ENCODE measurements at regions not wholly inside any gene's neighbourhood (a gene's known extent, or its start where the extent isn't known, plus 50 kb on each side); places are given as distances from the start of the nearest gene placed in this dataset.
"Not testable (repeated sequence)": the region's sequence is repeated elsewhere in the genome, so short reads cannot be mapped to it uniquely, and the experiment has no call there.

DNA sequence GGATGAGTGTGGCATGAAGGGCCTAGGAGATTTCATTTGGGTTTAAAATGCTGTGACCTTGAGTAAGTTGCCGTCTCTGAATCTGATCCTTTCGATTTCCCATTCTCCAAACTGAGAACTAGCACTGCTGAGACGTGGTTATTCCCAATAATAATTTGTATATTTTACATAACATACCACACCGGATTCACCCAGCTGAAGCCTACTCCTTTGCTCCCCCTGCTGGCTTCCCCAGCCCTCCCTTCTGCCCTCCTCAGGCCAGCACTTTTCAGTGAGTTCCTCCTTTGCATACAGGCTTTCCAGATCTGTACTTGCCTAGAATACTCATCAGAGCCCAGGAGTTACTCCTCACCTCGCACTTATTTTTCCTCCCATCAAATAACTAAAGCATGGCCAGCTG, 255.1 kb downstream of the OR4F29 start:
- DNase-seq (ENCODE audit: low read depth in 2 of 2) = not testable (repeated sequence)

DNA sequence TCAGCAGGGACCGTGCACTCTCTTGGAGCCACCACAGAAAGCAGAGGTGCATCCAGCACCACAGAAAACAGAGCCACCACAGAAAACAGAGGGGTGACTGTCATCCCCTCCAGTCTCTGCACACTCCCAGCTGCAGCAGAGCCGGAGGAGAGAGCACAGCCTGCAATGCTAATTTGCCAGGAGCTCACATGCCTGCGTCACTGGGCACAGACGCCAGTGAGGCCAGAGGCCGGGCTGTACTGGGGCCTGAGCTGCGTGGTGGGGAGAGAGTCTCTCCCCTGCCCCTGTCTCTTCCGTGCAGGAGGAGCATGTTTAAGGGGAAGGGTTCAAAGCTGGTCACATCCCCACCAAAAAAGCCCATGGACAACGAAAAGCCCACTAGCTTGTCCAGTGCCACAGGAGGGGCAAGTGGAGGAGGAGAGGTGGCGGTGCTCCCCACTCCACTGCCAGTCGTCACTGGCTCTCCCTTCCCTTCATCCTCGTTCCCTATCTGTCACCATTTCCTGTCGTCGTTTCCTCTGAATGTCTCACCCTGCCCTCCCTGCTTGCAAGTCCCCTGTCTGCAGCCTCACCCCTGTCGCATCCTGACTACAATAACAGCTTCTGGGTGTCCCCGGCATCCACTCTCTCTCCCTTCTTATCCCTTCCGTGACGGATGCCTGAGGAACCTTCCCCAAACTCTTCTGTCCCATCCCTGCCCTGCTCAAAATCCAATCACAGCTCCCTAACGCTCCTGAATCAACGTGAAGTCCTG, 260.0 kb downstream of the OR4F29 start:
- not testable (repeated sequence) for DNase-seq (ENCODE audit: low read depth in 2 of 2)

DNA sequence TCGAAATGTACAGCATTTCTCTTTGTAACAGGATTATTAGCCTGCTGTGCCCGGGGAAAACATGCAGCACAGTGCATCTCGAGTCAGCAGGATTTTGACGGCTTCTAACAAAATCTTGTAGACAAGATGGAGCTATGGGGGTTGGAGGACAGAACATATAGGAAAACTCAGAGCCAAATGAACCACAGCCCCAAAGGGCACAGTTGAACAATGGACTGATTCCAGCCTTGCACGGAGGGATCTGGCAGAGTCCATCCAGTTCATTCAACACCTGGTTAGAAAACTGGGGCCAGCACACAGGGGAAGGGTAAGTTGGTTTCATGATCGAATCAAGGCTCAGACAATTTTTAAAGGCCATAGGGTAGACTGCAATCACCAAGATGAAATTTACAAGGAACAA, 260.8 kb downstream of the OR4F29 start:
- DNase-seq (ENCODE audit: low read depth in 2 of 2) = not testable (repeated sequence)

DNA sequence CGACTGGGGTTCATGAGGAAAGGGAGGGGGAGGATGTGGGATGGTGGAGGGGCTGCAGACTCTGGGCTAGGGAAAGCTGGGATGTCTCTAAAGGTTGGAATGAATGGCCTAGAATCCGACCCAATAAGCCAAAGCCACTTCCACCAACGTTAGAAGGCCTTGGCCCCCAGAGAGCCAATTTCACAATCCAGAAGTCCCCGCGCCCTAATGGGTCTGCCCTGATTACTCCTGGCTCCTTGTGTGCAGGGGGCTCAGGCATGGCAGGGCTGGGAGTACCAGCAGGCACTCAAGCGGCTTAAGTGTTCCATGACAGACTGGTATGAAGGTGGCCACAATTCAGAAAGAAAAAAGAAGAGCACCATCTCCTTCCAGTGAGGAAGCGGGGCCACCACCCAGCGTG, 261.6 kb downstream of the OR4F29 start:
- DNase-seq (ENCODE audit: low read depth in 2 of 2) = not testable (repeated sequence)

DNA sequence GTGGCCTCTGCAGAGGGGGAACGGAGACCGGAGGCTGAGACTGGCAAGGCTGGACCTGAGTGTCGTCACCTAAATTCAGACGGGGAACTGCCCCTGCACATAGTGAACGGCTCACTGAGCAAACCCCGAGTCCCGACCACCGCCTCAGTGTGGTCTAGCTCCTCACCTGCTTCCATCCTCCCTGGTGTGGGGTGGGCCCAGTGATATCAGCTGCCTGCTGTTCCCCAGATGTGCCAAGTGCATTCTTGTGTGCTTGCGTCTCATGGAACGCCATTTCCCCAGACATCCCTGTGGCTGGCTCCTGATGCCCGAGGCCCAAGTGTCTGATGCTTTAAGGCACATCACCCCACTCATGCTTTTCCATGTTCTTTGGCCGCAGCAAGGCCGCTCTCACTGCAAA, 262.2 kb downstream of the OR4F29 start:
- DNase-seq (ENCODE audit: low read depth in 2 of 2) = not testable (repeated sequence)

DNA sequence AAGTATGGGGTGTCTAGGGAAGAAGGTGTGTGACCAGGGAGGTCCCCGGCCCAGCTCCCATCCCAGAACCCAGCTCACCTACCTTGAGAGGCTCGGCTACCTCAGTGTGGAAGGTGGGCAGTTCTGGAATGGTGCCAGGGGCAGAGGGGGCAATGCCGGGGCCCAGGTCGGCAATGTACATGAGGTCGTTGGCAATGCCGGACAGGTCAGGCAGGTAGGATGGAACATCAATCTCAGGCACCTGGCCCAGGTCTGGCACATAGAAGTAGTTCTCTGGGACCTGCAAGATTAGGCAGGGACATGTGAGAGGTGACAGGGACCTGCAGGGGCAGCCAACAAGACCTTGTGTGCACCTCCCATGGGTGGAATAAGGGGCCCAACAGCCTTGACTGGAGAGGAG, 264.2 kb downstream of the OR4F29 start:
- not testable (repeated sequence) for DNase-seq (ENCODE audit: low read depth in 2 of 2)

DNA sequence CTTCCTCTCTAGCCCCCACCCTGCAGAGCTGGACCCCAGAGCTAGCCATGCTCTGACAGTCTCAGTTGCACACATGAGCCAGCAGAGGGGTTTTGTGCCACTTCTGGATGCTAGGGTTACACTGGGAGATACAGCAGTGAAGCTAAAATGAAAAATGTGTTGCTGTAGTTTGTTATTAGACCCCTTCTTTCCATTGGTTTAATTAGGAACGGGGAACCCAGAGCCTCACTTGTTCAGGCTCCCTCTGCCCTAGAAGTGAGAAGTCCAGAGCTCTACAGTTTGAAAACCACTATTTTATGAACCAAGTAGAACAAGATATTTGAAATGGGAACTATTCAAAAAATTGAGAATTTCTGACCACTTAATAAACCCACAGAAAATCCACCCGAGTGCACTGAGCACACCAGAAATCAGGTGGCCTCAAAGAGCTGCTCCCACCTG, 264.8 kb downstream of the OR4F29 start:
- not testable (repeated sequence) for DNase-seq (ENCODE audit: low read depth in 2 of 2)

DNA sequence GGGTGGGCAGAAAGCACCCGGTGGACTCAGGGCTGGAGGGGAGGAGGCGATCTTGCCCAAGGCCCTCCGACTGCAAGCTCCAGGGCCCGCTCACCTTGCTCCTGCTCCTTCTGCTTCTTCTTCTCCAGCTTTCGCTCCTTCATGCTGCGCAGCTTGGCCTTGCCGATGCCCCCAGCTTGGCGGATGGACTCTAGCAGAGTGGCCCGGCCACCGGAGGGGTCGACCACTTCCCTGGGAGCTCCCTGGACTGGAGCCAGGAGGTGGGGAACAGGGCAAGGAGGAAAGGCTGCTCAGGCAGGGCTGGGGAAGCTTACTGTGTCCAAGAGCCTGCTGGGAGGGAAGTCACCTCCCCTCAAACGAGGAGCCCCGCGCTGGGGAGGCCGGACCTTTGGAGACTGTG, 265.3 kb downstream of the OR4F29 start:
- DNase-seq (ENCODE audit: low read depth in 2 of 2) = not testable (repeated sequence)

DNA sequence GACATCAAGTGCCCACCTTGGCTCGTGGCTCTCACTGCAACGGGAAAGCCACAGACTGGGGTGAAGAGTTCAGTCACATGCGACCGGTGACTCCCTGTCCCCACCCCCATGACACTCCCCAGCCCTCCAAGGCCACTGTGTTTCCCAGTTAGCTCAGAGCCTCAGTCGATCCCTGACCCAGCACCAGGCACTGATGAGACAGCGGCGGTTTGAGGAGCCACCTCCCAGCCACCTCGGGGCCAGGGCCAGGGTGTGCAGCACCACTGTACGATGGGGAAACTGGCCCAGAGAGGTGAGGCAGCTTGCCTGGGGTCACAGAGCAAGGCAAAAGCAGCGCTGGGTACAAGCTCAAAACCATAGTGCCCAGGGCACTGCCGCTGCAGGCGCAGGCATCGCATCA, 266.0 kb downstream of the OR4F29 start:
- DNase-seq (ENCODE audit: low read depth in 2 of 2) = not testable (repeated sequence)

DNA sequence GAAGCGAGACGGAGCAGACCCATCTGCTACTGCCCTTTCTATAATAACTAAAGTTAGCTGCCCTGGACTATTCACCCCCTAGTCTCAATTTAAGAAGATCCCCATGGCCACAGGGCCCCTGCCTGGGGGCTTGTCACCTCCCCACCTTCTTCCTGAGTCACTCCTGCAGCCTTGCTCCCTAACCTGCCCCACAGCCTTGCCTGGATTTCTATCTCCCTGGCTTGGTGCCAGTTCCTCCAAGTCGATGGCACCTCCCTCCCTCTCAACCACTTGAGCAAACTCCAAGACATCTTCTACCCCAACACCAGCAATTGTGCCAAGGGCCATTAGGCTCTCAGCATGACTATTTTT, 267.2 kb downstream of the OR4F29 start:
- not testable (repeated sequence) for DNase-seq (ENCODE audit: low read depth in 2 of 2)

DNA sequence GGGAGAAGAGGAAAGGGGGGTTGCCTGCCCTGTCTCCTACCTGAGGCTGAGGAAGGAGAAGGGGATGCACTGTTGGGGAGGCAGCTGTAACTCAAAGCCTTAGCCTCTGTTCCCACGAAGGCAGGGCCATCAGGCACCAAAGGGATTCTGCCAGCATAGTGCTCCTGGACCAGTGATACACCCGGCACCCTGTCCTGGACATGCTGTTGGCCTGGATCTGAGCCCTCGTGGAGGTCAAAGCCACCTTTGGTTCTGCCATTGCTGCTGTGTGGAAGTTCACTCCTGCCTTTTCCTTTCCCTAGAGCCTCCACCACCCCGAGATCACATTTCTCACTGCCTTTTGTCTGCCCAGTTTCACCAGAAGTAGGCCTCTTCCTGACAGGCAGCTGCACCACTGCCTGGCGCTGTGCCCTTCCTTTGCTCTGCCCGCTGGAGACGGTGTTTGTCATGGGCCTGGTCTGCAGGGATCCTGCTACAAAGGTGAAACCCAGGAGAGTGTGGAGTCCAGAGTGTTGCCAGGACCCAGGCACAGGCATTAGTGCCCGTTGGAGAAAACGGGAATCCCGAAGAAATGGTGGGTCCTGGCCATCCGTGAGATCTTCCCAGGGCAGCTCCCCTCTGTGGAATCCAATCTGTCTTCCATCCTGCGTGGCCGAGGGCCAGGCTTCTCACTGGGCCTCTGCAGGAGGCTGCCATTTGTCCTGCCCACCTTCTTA, 267.7 kb downstream of the OR4F29 start:
- DNase-seq (ENCODE audit: low read depth in 2 of 2) = not testable (repeated sequence)

DNA sequence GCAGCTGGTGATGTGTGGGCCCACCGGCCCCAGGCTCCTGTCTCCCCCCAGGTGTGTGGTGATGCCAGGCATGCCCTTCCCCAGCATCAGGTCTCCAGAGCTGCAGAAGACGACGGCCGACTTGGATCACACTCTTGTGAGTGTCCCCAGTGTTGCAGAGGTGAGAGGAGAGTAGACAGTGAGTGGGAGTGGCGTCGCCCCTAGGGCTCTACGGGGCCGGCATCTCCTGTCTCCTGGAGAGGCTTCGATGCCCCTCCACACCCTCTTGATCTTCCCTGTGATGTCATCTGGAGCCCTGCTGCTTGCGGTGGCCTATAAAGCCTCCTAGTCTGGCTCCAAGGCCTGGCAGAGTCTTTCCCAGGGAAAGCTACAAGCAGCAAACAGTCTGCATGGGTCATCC, 268.4 kb downstream of the OR4F29 start:
- not testable (repeated sequence) for DNase-seq (ENCODE audit: low read depth in 2 of 2)

DNA sequence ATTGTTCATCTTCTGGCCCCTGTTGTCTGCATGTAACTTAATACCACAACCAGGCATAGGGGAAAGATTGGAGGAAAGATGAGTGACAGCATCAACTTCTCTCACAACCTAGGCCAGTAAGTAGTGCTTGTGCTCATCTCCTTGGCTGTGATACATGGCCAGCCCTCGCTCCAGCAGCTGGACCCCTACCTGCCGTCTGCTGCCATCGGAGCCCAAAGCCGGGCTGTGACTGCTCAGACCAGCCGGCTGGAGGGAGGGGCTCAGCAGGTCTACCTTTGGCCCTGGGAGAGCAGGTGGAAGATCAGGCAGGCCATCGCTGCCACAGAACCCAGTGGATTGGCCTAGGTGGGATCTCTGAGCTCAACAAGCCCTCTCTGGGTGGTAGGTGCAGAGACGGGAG, 268.8 kb downstream of the OR4F29 start:
- not testable (repeated sequence) for DNase-seq (ENCODE audit: low read depth in 2 of 2)

DNA sequence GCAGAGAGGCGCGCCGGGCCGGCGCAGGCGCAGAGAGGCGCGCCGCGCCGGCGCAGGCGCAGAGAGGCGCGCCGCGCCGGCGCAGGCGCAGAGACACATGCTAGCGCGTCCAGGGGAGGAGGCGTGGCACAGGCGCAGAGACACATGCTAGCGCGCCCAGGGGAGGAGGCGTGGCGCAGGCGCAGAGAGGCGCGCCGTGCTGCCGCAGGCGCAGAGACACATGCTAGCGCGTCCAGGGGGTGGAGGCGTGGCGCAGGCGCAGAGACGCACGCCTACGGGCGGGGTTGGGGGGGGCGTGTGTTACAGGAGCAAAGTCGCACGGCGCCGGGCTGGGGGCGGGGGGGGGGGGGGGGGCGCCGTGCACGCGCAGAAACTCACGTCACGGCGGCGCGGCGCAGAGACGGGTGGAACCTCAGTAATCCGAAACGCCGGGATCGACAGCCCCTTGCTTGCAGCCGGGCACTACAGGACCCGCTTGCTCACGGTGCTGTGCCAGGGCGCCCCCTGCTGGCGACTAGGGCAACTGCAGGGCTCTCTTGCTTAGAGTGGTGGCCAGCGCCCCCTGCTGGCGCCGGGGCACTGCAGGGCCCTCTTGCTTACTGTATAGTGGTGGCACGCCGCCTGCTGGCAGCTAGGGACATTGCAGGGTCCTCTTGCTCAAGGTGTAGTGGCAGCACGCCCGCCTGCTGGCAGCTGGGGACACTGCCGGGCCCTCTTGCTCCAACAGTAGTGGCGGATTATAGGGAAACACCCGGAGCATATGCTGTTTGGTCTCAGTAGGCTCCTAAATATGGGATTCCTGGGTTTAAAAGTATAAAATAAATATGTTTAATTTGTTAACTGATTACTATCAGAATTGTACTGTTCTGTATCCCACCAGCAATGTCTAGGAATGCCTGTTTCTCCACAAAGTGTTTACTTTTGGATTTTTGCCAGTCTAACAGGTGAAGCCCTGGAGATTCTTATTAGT, 269.9 kb downstream of the OR4F29 start:
- peak in 1 of 2 donors; percentile 26 for DNase-seq (ENCODE audit: low read depth in 2 of 2)

DNA sequence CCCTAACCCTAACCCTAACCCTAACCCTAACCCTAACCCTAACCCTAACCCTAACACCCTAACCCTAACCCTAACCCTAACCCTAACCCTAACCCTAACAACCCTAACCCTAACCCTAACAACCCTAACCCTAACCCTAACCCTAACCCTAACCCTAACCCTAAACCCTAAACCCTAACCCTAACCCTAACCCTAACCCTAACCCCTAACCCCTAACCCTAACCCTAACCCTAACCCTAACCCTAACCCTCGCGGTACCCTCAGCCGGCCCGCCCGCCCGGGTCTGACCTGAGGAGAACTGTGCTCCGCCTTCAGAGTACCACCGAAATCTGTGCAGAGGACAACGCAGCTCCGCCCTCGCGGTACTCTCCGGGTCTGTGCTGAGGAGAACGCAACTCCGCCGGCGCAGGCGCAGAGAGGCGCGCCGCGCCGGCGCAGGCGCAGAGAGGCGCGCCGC, 270.7 kb downstream of the OR4F29 start:
- DNase-seq (ENCODE audit: low read depth in 2 of 2) = not testable (repeated sequence)

DNA sequence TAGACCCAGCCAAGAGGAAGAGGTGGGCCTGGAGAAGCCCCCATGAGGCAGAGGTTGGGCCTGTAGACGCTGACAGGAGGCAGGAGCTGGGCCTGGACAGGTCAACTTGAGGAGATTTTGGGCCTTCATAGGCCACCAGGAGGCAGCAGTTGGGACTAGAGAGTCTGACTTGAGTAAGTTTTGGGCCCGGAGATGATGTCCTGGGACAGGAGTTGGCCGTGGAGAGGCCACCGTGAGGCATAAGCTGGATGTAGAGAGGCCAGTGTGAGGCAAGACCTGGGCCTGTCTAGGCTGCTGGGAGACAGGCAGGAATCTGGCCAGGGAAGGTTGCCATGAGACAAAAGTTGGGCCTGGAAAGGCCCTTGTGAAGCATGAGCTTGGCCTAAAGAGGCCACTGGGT, 312.6 kb downstream of the OR4F29 start:
- DNase-seq (ENCODE audit: low read depth in 2 of 2) = not testable (repeated sequence)

DNA sequence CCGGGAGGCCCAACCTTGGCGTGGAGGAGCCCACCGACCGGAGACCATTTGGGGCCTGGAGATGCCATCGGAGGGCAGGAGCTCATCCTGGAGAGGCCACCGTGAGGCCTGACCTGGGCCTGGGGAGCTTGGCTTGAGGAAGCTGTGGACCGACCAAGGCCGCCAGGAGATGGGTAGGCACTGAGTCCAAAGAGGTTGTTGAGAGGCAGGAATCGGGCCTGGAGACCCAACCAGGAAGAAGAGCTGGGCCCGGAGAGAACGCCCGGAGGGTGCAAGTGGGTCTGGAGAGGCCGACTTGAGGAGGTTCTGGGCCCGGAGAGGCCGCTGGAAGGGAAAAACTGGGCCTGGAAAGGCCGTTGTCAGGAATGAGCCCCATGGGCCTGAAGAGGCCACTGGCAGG, 313.8 kb downstream of the OR4F29 start:
- not testable (repeated sequence) for DNase-seq (ENCODE audit: low read depth in 2 of 2)

DNA sequence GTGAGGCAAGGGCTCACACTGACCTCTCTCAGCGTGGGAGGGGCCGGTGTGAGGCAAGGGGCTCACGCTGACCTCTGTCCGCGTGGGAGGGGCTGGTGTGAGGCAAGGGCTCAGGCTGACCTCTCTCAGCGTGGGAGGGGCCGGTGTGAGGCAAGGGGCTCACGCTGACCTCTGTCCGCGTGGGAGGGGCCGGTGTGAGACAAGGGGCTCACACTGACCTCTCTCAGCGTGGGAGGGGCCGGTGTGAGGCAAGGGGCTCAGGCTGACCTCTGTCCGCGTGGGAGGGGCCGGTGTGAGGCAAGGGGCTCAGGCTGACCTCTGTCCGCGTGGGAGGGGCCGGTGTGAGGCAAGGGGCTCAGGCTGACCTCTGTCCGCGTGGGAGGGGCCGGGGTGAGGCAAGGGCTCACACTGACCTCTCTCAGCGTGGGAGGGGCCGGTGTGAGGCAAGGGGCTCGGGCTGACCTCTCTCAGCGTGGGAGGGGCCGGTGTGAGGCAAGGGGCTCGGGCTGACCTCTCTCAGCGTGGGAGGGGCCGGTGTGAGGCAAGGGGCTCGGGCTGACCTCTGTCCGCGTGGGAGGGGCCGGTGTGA, 315.0 kb downstream of the OR4F29 start:
- not testable (repeated sequence) for DNase-seq (ENCODE audit: low read depth in 2 of 2)

DNA sequence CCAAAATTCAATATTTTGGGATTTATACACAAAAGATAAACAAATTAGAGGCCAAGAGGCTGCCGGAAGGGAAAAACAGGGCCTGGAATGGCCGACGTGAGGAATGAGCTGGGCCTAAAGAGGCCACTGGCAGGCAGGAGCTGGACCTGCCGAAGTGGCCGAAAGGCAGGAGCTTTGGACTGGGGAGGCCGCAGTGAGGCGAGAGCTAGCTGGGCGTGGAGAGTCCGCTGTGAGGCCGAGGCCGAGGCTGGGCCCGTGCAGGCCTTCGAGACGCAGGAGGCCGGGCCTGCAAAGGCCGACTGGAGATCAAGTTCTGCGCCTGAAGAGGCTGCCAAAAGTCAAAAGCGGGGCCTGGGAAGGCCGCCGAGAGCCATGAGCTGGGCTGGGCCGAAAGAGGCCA, 316.5 kb downstream of the OR4F29 start:
- DNase-seq (ENCODE audit: low read depth in 2 of 2) = not testable (repeated sequence)

DNA sequence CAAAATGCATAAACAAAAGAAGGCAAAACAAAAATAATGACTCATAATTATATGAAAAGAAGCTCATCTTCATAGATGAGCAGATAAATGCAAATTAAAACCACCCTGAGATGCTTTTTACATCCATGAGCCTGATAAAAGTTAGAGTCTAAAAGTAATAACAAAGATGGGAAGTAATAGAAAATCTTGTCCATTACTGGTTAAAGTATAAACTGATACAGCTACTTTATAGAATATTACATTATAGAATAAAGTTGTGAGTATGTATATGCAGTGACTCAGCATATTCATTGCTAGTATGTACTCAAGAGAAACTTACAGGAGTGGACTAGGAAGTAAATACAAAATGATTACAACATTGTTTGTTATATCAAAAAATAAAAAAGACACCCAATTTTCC, 333.0 kb downstream of the OR4F29 start:
- DNase-seq (ENCODE audit: low read depth in 2 of 2) = not testable (repeated sequence)

DNA sequence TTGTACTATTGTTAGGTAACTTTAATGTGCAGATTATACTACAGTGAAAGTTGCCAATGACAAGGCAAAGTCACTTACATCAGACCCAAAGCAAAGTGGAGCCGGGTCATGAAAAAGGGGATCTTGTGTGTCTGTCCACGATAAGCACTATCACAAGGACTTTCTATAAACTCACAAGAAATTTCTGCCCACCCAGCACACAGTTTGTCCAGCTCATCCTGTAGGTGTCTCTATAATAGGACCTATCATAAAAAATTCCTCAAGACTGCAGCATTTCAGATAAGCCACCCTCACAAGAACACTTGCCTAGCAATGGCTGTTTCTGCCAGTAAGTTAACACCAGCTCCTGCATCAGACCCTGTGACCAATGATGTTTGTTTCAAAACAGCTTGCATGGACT, 335.9 kb downstream of the OR4F29 start:
- DNase-seq (ENCODE audit: low read depth in 2 of 2) = not testable (repeated sequence)
